HFFc6 (cell line): ENCODE measurements at regions not wholly inside any gene's neighbourhood (a gene's known extent, or its start where the extent isn't known, plus 50 kb on each side); places are given as distances from the start of the nearest gene placed in this dataset.
"Not testable (repeated sequence)": the region's sequence is repeated elsewhere in the genome, so short reads cannot be mapped to it uniquely, and the experiment has no call there.

Experiments used
- DNase-seq: peaks from one replicate; pipeline ENCODE4 v3.0.0-alpha.2; 2018
- H3K27ac Mint-ChIP-seq: 2 replicates; pipeline ENCODE4 v1.8.0; 2020; ENCODE audit warnings: mild to moderate bottlenecking, mixed read lengths
- H3K27me3 Mint-ChIP-seq: 2 replicates; pipeline ENCODE4 v1.8.0; 2021; ENCODE audit warnings: mild to moderate bottlenecking, moderate library complexity, mixed read lengths; ENCODE audit not compliant: insufficient read depth
- H3K36me3 Mint-ChIP-seq: 2 replicates; pipeline ENCODE4 v1.8.0; 2021; ENCODE audit warnings: low read depth, mixed read lengths
- H3K4me1 Mint-ChIP-seq: 2 replicates; pipeline ENCODE4 v1.8.0; 2020; ENCODE audit warnings: low read depth, mixed read lengths
- H3K4me3 Mint-ChIP-seq: 2 replicates; pipeline ENCODE4 v1.8.0; 2020; ENCODE audit warnings: mild to moderate bottlenecking, moderate library complexity, mixed read lengths
- H3K9me3 Mint-ChIP-seq: 2 replicates; pipeline ENCODE4 v1.8.0; 2020; ENCODE audit warnings: mild to moderate bottlenecking, mixed read lengths
- CTCF ChIP-seq: fragments of 200-600 bp; sonication (generic); IDR thresholded peaks from 2 replicates; pipeline ENCODE4 v1.5.0; 2021; ENCODE audit warnings: antibody characterized with exemption, mild to moderate bottlenecking

GRCh38 chr11:42901084-42901483 lies 410.7 kb upstream of the API5 start:
- Mint-ChIP-seq H3K27ac (no peak overlapping the region), H3K4me1 (no peaks in the 10 kb centered on the region), H3K4me3 (no peak overlapping the region), H3K9me3 (peaks cover 36% of the 10 kb centered on the region), H3K27me3 (no peaks in the 10 kb centered on the region; the same call in 1 of the 2 replicates), H3K36me3 (no peaks in the 10 kb centered on the region; the same call in 1 of the 2 replicates)
- TF ChIP-seq CTCF, result no peak
- DNase-seq, result no peak

GRCh38 chr11:42906226-42906625 lies 405.6 kb upstream of the API5 start:
- no peak for DNase-seq
- H3K9me3 Mint-ChIP-seq, result peaks cover 64% of the 10 kb centered on the region
- no peaks in the 10 kb centered on the region; the same call in 1 of the 2 replicates for H3K36me3 Mint-ChIP-seq
- peak overlapping the region; percentile 26; the same call in 1 of the 2 replicates for H3K4me3 Mint-ChIP-seq
- H3K27ac Mint-ChIP-seq, result no peak overlapping the region
- no peaks in the 10 kb centered on the region; the same call in 1 of the 2 replicates for H3K27me3 Mint-ChIP-seq
- no peaks in the 10 kb centered on the region for H3K4me1 Mint-ChIP-seq
- TF ChIP-seq CTCF, result no peak

GRCh38 chr11:42913731-42914130 lies 398.1 kb upstream of the API5 start:
- H3K27ac Mint-ChIP-seq, result no peak overlapping the region
- no peaks in the 10 kb centered on the region for H3K36me3 Mint-ChIP-seq
- peaks cover 45% of the 10 kb centered on the region for H3K9me3 Mint-ChIP-seq
- TF ChIP-seq CTCF, result no peak
- DNase-seq, result no peak
- no peak overlapping the region for H3K4me3 Mint-ChIP-seq
- no peaks in the 10 kb centered on the region for H3K4me1 Mint-ChIP-seq
- H3K27me3 Mint-ChIP-seq, result no peaks in the 10 kb centered on the region

GRCh38 chr11:42923651-42924050 lies 388.1 kb upstream of the API5 start:
- Mint-ChIP-seq H3K27me3 (no peaks in the 10 kb centered on the region), H3K36me3 (no peaks in the 10 kb centered on the region), H3K4me3 (no peak overlapping the region), H3K9me3 (peaks cover 35% of the 10 kb centered on the region), H3K4me1 (no peaks in the 10 kb centered on the region), H3K27ac (no peak overlapping the region)
- TF ChIP-seq CTCF, result no peak
- no peak for DNase-seq

GRCh38 chr11:42925916-42926315 lies 385.9 kb upstream of the API5 start:
- H3K4me1 Mint-ChIP-seq, result no peaks in the 10 kb centered on the region
- TF ChIP-seq CTCF, result no peak
- H3K4me3 Mint-ChIP-seq, result no peak overlapping the region
- no peak overlapping the region for H3K27ac Mint-ChIP-seq
- no peaks in the 10 kb centered on the region for H3K27me3 Mint-ChIP-seq
- DNase-seq, result no peak
- H3K9me3 Mint-ChIP-seq, result peaks cover 44% of the 10 kb centered on the region
- no peaks in the 10 kb centered on the region for H3K36me3 Mint-ChIP-seq

GRCh38 chr11:42947405-42947804 lies 364.4 kb upstream of the API5 start:
- H3K9me3 Mint-ChIP-seq, result peaks cover 20% of the 10 kb centered on the region; the same call in 1 of the 2 replicates
- no peak for TF ChIP-seq CTCF
- DNase-seq, result no peak
- H3K27me3 Mint-ChIP-seq, result no peaks in the 10 kb centered on the region
- no peak overlapping the region for H3K27ac Mint-ChIP-seq
- no peaks in the 10 kb centered on the region for H3K4me1 Mint-ChIP-seq
- no peaks in the 10 kb centered on the region for H3K36me3 Mint-ChIP-seq
- H3K4me3 Mint-ChIP-seq, result no peak overlapping the region

- not testable (repeated sequence) for H3K4me3 Mint-ChIP-seq, H3K4me1 Mint-ChIP-seq, H3K27ac Mint-ChIP-seq, DNase-seq, H3K36me3 Mint-ChIP-seq, H3K27me3 Mint-ChIP-seq
- peaks cover 20% of the 10 kb centered on the region; the same call in 1 of the 2 replicates for H3K9me3 Mint-ChIP-seq
These were observed 361.9 kb upstream of the API5 start for GRCh38 chr11:42949738-42950376.
